Stomach (tissue), 8 donors: ENCODE measurements at regions not wholly inside any gene's neighbourhood (a gene's known extent, or its start where the extent isn't known, plus 50 kb on each side); places are given as distances from the start of the nearest gene placed in this dataset.
"Not testable (repeated sequence)": the region's sequence is repeated elsewhere in the genome, so short reads cannot be mapped to it uniquely, and the experiment has no call there.

Experiments used
- DNase-seq, 2 donors: peaks; one replicate each; pipeline versions ENCODE4 v3.0.0 to v3.0.0-alpha.2; 2013 to 2019
- H3K27ac ChIP-seq, 5 donors: fragments of 200-600 bp in 4 of 5; sonication (generic) in 4 of 5; one replicate each; pipeline ENCODE4 v1.5.1; 2013 to 2019; ENCODE audit warnings: mild to moderate bottlenecking in 1 of 5, moderate library complexity in 1 of 5
- H3K27me3 ChIP-seq, 3 donors: fragments of 200-600 bp; sonication (generic); one replicate each; pipeline ENCODE4 v1.5.1; 2017 to 2019; ENCODE audit warnings: mixed run types in 1 of 3
- H3K36me3 ChIP-seq, 4 donors: fragments of 200-600 bp; sonication (generic); 1 replicate in 3 of 4; 2 replicates in 1 of 4; pipeline ENCODE4 v1.5.1; 2016 to 2019
- H3K4me1 ChIP-seq, 4 donors: fragments of 200-600 bp; sonication (generic); one replicate each; pipeline ENCODE4 v1.5.1; 2016 to 2019
- H3K4me3 ChIP-seq, 4 donors: fragments of 200-600 bp; sonication (generic) in 3 of 4; one replicate each; pipeline ENCODE4 v1.5.1; 2016 to 2019; ENCODE audit warnings: mild to moderate bottlenecking in 1 of 4
- H3K9me3 ChIP-seq, 4 donors: fragments of 200-600 bp; sonication (generic); one replicate each; pipeline ENCODE4 v1.5.1; 2016 to 2019
- CTCF ChIP-seq, 7 experiments: fragments of 450-650 bp in 4 of 7; fragments of 200-600 bp in 3 of 7; sonication (generic) in 3 of 7; IDR thresholded peaks; one replicate each; pipeline ENCODE4 v1.5.1; 2016 to 2019; ENCODE audit warnings: antibody characterized with exemption in 7 of 7, control low read depth in 2 of 7, mild to moderate bottlenecking in 1 of 7
- EP300 ChIP-seq: sonication (generic); formaldehyde crosslinking; IDR thresholded peaks from one replicate; pipeline ENCODE4 v1.6.1; 2017; ENCODE audit warnings: antibody characterized with exemption
- POLR2A ChIP-seq, 4 donors: fragments of 450-650 bp; IDR thresholded peaks; one replicate each; pipeline ENCODE4 v1.6.1; 2016; ENCODE audit warnings: antibody characterized with exemption in 4 of 4, control low read depth in 2 of 4, mild to moderate bottlenecking in 1 of 4, moderate library complexity in 1 of 4
- POLR2AphosphoS5 ChIP-seq, 3 donors: sonication (generic); formaldehyde crosslinking; IDR thresholded peaks; one replicate each; pipeline ENCODE4 v1.6.1; 2016; ENCODE audit warnings: antibody characterized with exemption in 3 of 3
- WGBS, 5 donors: extraction: QIAGEN DNeasy Blood & Tissue Kit in 3 of 5; methylation state at CpG; one replicate each; pipeline versions ENCODE4 v1.1.5 to v1.1.7; 2013 to 2018; 5-methylcytosine and 5-hydroxymethylcytosine counted together
- intact Hi-C: fragments of 100-400 bp; cut with DNase I; formaldehyde crosslinking; loops from one replicate; pipeline ENCODE4 v1.15.1; 2023; ENCODE audit warnings: low total_unique reads
- donor health status: healthy with polysubstance abuse.
- donor health status: Bipolar disorder and iron deficiency.
- donor health status: healthy.

- TF ChIP-seq EP300: no peak
- no peak for TF ChIP-seq POLR2AphosphoS5 (IDR thresholded peaks at IDR 0.05)
- TF ChIP-seq POLR2A (IDR thresholded peaks at IDR 0.05): no peak
- TF ChIP-seq CTCF (IDR thresholded peaks at IDR 0.05): no peak
- no peaks in the 10 kb centered on the region for H3K27me3 ChIP-seq
- intact Hi-C loops: no loop called here
- H3K9me3 ChIP-seq: no peaks in the 10 kb centered on the region
- H3K4me1 ChIP-seq: no peaks in the 10 kb centered on the region
- no peaks in the 10 kb centered on the region for H3K36me3 ChIP-seq
- no peak overlapping the region for H3K4me3 ChIP-seq
- 85 to 95% (median 93%) methylated on average over 3 of the region's 3 CpGs for WGBS, 5 donors
- no peak overlapping the region for H3K27ac ChIP-seq
- DNase-seq: no peak
Measured at GRCh38 chr10:61217851-61218565, 235.2 kb downstream of the TMEM26 start.

GRCh38 chr10:61215246-61215645 is 237.9 kb downstream of the TMEM26 start:
- WGBS, 5 donors: 65 to 85% (median 78%) methylated on average over 1 of the region's 1 CpG
- Histone ChIP-seq H3K27ac (no peak overlapping the region), H3K36me3 (no peaks in the 10 kb centered on the region), H3K4me1 (no peaks in the 10 kb centered on the region), H3K9me3 (no peaks in the 10 kb centered on the region), H3K4me3 (no peak overlapping the region), H3K27me3 (no peaks in the 10 kb centered on the region)
- TF ChIP-seq CTCF (IDR thresholded peaks at IDR 0.05): no peak
- no peak for TF ChIP-seq POLR2A (IDR thresholded peaks at IDR 0.05)
- TF ChIP-seq EP300: no peak
- no peak for TF ChIP-seq POLR2AphosphoS5 (IDR thresholded peaks at IDR 0.05)
- intact Hi-C loops: no loop called here
- DNase-seq: peak in 1 of 2 donors; percentile 9

- no peak for TF ChIP-seq POLR2A (IDR thresholded peaks at IDR 0.05)
- TF ChIP-seq POLR2AphosphoS5 (IDR thresholded peaks at IDR 0.05): no peak
- no peak for TF ChIP-seq EP300
- no peak for TF ChIP-seq CTCF (IDR thresholded peaks at IDR 0.05)
- Histone ChIP-seq H3K9me3 (no peaks in the 10 kb centered on the region), H3K4me1 (no peaks in the 10 kb centered on the region), H3K27ac (no peak overlapping the region), H3K27me3 (no peaks in the 10 kb centered on the region), H3K4me3 (no peak overlapping the region), H3K36me3 (no peaks in the 10 kb centered on the region)
- no peak for DNase-seq
- intact Hi-C loops: no loop called here
- WGBS, 5 donors: 64 to 78% (median 67%) methylated on average over 2 of the region's 2 CpGs
Measured at GRCh38 chr10:61211468-61211867, 241.7 kb downstream of the TMEM26 start.

- DNase-seq: peak in 1 of 2 donors; percentile 72
Measured at GRCh38 chr10:61197057-61197456, 253.1 kb upstream of the RHOBTB1 start.

GRCh38 chr10:61195211-61195610 is 251.2 kb upstream of the RHOBTB1 start:
- intact Hi-C loops: no loop called here
- no peak overlapping the region for H3K4me3 ChIP-seq
- no peaks in the 10 kb centered on the region for H3K36me3 ChIP-seq
- DNase-seq: peak in 1 of 2 donors; percentile 32
- H3K9me3 ChIP-seq: peaks cover 0 to 17% (median 8%) of the 10 kb centered on the region in 4 donors
- TF ChIP-seq POLR2AphosphoS5 (IDR thresholded peaks at IDR 0.05) (no peak), EP300 (no peak), CTCF (IDR thresholded peaks at IDR 0.05) (no peak), POLR2A (IDR thresholded peaks at IDR 0.05) (no peak)
- peaks cover 0 to 23% (median 8%) of the 10 kb centered on the region in 4 donors for H3K4me1 ChIP-seq
- H3K27me3 ChIP-seq: no peaks in the 10 kb centered on the region
- H3K27ac ChIP-seq: no peak overlapping the region

More at GRCh38 chr10:61197057-61197456, 253.1 kb upstream of the RHOBTB1 start:
- Histone ChIP-seq H3K4me3 (no peak overlapping the region), H3K4me1 (peaks cover 0 to 16% (median 8%) of the 10 kb centered on the region in 4 donors), H3K36me3 (no peaks in the 10 kb centered on the region), H3K27ac (peak overlapping the region in 2 of 5 donors; percentile 4 to 23), H3K27me3 (no peaks in the 10 kb centered on the region), H3K9me3 (peaks cover 0 to 16% (median 7%) of the 10 kb centered on the region in 4 donors)
- no peak for TF ChIP-seq POLR2A (IDR thresholded peaks at IDR 0.05)
- TF ChIP-seq POLR2AphosphoS5 (IDR thresholded peaks at IDR 0.05): peak in 1 of 3 donors; percentile 11
- 4 to 21% (median 13%) methylated on average over 1 of the region's 1 CpG for WGBS, 5 donors
- intact Hi-C loops: no loop called here

- DNase-seq, intact Hi-C loops, H3K36me3 ChIP-seq, H3K27ac ChIP-seq, H3K4me3 ChIP-seq, H3K27me3 ChIP-seq: not testable (repeated sequence)
- Histone ChIP-seq H3K9me3 (peaks cover 0 to 17% (median 8%) of the 10 kb centered on the region in 4 donors), H3K4me1 (peaks cover 0 to 21% (median 7%) of the 10 kb centered on the region in 4 donors)
- WGBS, 5 donors: 69 to 83% (median 80%) methylated on average over 2 of the region's 2 CpGs
Measured at GRCh38 chr10:61192589-61192988, 248.6 kb upstream of the RHOBTB1 start.
